Endothelial cell of umbilical vein (primary cell): ENCODE measurements at regions not wholly inside any gene's neighbourhood (a gene's known extent, or its start where the extent isn't known, plus 50 kb on each side); places are given as distances from the start of the nearest gene placed in this dataset.

Source experiments
- CTCF ChIP-seq, 2 donors: IDR thresholded peaks; 1 replicate in 1 of 2; 2 replicates in 1 of 2; pipeline ENCODE4 v1.5.1; 2011; ENCODE audit warnings: low read length in 2 of 2, mild to moderate bottlenecking in 2 of 2, moderate library complexity in 2 of 2, control low read depth in 1 of 2, inconsistent platforms in 1 of 2, low read depth in 1 of 2; ENCODE audit not compliant: insufficient read depth in 1 of 2; ENCODE audit errors: extremely low read depth in 1 of 2
- POLR2AphosphoS5 ChIP-seq: IDR thresholded peaks from 2 replicates; pipeline ENCODE4 v1.6.1; 2012; ENCODE audit warnings: low read depth, mild to moderate bottlenecking, control low read depth, low read length, moderate library complexity; ENCODE audit not compliant: insufficient read depth

- TF ChIP-seq CTCF (IDR thresholded peaks at IDR 0.05; ENCODE audit: extremely low read depth in 1 of 2, insufficient read depth in 1 of 2, low read depth in 1 of 2, low read length in 2 of 2) = no peak
- no peak for TF ChIP-seq POLR2AphosphoS5
These were observed 88.4 kb upstream of the GPBP1 start for GRCh38 chr5:57085306-57086081.
